K562 (cell line): ENCODE measurements at regions not wholly inside any gene's neighbourhood (a gene's known extent, or its start where the extent isn't known, plus 50 kb on each side); places are given as distances from the start of the nearest gene placed in this dataset.

Source experiments
- ATAC-seq: fragments of 200-7000 bp; cut with Tn5 transposase; 3 replicates; pipeline ENCODE4 v1.9.1; 2020; ENCODE audit warnings: moderate library complexity
- BruUV-seq: library from RNA; stranded (reverse); fragments of 400-500 nt; replicated peaks from 2 replicates; lab custom pipeline; 2021; lab: Mats Ljungman, UMichigan
- CTCF ChIA-PET: fragments of 300-600 bp; formaldehyde crosslinking; extraction: SDS; loops from one replicate; lab custom pipeline; 2021; ENCODE audit warnings: low intra/inter-chr PET ratio; lab: Yijun Ruan, JAX
- POLR2A ChIA-PET: fragments of 300-600, 350-650 bp; sonication (Branson Sonifier 250); formaldehyde crosslinking; extraction: SDS; loops from one replicate; lab custom pipeline; 2021; ENCODE audit warnings: antibody characterized with exemption, inconsistent platforms; lab: Yijun Ruan, JAX
- DNase-seq, 4 experiments: peaks; one replicate each; pipeline versions ENCODE4 v3.0.0 to v3.0.0-alpha.2; 2011 to 2018; ENCODE audit warnings: low spot score in 3 of 4, mixed read lengths in 3 of 4; ENCODE audit errors: extremely low read depth in 1 of 4
- FAIRE-seq: peaks from 2 replicates; lab custom pipeline; 2011; peaks lifted over from hg19 to GRCh38; lab: Jason Lieb, UNC
- H2AFZ ChIP-seq: 2 replicates; pipeline ENCODE4 v1.6.0; 2011; ENCODE audit warnings: low read depth, low read length, control low read depth, inconsistent platforms
- H3K27ac ChIP-seq: fragments of 200-600 bp; 3 replicates; pipeline ENCODE4 v1.8.0; 2011; ENCODE audit warnings: low read depth, mild to moderate bottlenecking, control low read depth, inconsistent platforms, low read length, moderate library complexity, mixed read lengths; ENCODE audit errors: extremely low read depth
- H3K27me3 ChIP-seq, 2 experiments: fragments of 300-600 bp in 1 of 2; 2 replicates in 1 of 2; 3 replicates in 1 of 2; pipeline versions ENCODE4 v1.6.0 to v1.8.0; 2011; ENCODE audit warnings: inconsistent platforms in 2 of 2, low read length in 2 of 2, mild to moderate bottlenecking in 1 of 2, mixed read lengths in 1 of 2, moderate library complexity in 1 of 2; ENCODE audit not compliant: control insufficient read depth in 2 of 2, insufficient read depth in 2 of 2
- H3K36me3 ChIP-seq: fragments of 300-600 bp; 3 replicates; pipeline ENCODE4 v1.8.0; 2011; ENCODE audit warnings: mild to moderate bottlenecking, low read length, inconsistent platforms; ENCODE audit not compliant: control insufficient read depth, insufficient read depth
- H3K4me1 ChIP-seq, 2 experiments: fragments of 200-600 bp in 1 of 2; replicated peaks in 1 of 2; 2 replicates in 1 of 2; 3 replicates in 1 of 2; pipeline versions ENCODE4 v1.5.1 to v1.8.0; 2011; ENCODE audit warnings: inconsistent platforms in 2 of 2, low read length in 2 of 2, mild to moderate bottlenecking in 1 of 2, mixed read lengths in 1 of 2, moderate library complexity in 1 of 2; ENCODE audit not compliant: control insufficient read depth in 2 of 2, insufficient read depth in 2 of 2
- H3K4me2 ChIP-seq: 2 replicates; pipeline ENCODE4 v1.6.1; 2011; ENCODE audit warnings: low read length, control low read depth, inconsistent platforms, mixed read lengths; ENCODE audit not compliant: insufficient read depth
- H3K4me3 ChIP-seq: fragments of 200-600 bp; sonication (generic), shearing (Covaris generic); 2 replicates; pipeline ENCODE4 v1.5.1; 2016; ENCODE audit warnings: control low read depth, inconsistent platforms
- H3K79me2 ChIP-seq: fragments of 200-600 bp; 3 replicates; pipeline ENCODE4 v1.8.0; 2011; ENCODE audit warnings: low read length, inconsistent platforms; ENCODE audit not compliant: control insufficient read depth, insufficient read depth
- H3K9ac ChIP-seq, 2 experiments: 2 replicates each; pipeline versions ENCODE4 v1.6.0 to v1.6.1; 2011; ENCODE audit warnings: low read depth in 2 of 2, low read length in 2 of 2, control low read depth in 1 of 2, inconsistent platforms in 1 of 2, mild to moderate bottlenecking in 1 of 2, mixed read lengths in 1 of 2; ENCODE audit not compliant: insufficient read depth in 1 of 2
- H3K9me1 ChIP-seq: one replicate; pipeline ENCODE4 v1.6.0; 2011; ENCODE audit warnings: inconsistent platforms, mild to moderate bottlenecking, low read length, moderate library complexity; ENCODE audit not compliant: control insufficient read depth, insufficient read depth
- H3K9me3 ChIP-seq: replicated peaks from 2 replicates; pipeline ENCODE4 v1.5.1; 2011; ENCODE audit warnings: low read depth, low read length, inconsistent platforms; ENCODE audit not compliant: control insufficient read depth, insufficient read depth
- H4K20me1 ChIP-seq: replicated peaks from 2 replicates; pipeline ENCODE4 v1.6.1; 2011; ENCODE audit warnings: low read length, inconsistent platforms, mixed read lengths; ENCODE audit not compliant: control insufficient read depth, insufficient read depth
- MCM2 ChIP-seq: fragments of 450-650 bp; IDR thresholded peaks from 2 replicates; pipeline ENCODE4 v1.6.1; 2017; ENCODE audit warnings: low read depth, mild to moderate bottlenecking
- PHF21A ChIP-seq: fragments of 450-650 bp; IDR thresholded peaks from 2 replicates; pipeline ENCODE4 v1.6.1; 2017; ENCODE audit warnings: low read depth, borderline replicate concordance
- YBX1 ChIP-seq: fragments of 450-650 bp; IDR thresholded peaks from 2 replicates; pipeline ENCODE4 v1.7.1; 2016; ENCODE audit warnings: mild to moderate bottlenecking
- ZFP36 ChIP-seq: fragments of 150-350 bp; IDR thresholded peaks from 2 replicates; pipeline ENCODE4 v1.6.1; 2018; ENCODE audit warnings: low read length, low read depth; ENCODE audit not compliant: partially characterized antibody
- WGBS: fragments of 100-300 bp; shearing (Covaris generic); methylation state at CpG from one replicate; pipeline ENCODE4 v1.1.6; 2016; ENCODE audit warnings: low coverage, mixed read lengths; ENCODE audit not compliant: insufficient coverage; ENCODE audit errors: missing lambda C conversion rate; 5-methylcytosine and 5-hydroxymethylcytosine counted together
- in situ Hi-C: fragments of 300-500 bp; cut with MboI; formaldehyde crosslinking; loops from 4 replicates; pipeline ENCODE4 v1.15.0; 2018; ENCODE audit warnings: inconsistent platforms, mixed read lengths
- intact Hi-C: fragments of 100-400 bp; cut with micrococcal nuclease; formaldehyde crosslinking; loops from 2 replicates; pipeline ENCODE4 v1.14.2; 2022
- TF ChIP-seq, protein P1 (sequence below), 2 experiments: fragments of 450-650 bp; IDR thresholded peaks; 2 replicates each; pipeline ENCODE4 v1.6.1; 2018; ENCODE audit warnings: mild to moderate bottlenecking in 2 of 2, low read depth in 1 of 2; ENCODE audit not compliant: partially characterized antibody in 2 of 2

DNA sequence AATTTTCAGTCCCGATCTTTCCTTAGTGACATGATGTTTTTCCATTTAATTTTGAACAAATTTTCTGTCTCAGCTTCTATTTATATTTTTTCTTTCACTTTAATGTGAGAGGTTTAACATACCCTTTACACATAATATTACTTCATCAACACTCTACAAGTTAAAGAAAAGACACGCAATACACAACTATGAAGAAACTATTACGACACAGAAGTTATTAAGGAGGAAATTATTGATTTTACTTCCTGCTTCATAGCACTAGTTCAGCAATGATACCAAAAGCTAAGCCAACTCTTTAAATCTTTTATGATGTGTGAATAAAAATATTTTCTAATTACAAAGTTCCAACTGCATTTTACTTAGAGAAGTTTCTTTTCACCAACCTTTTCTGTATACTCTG is 432.3 kb upstream of the DAB2 start:
- Histone ChIP-seq H3K4me1 (no peaks in the 10 kb centered on the region), H2AFZ (no peak overlapping the region), H3K36me3 (no peaks in the 10 kb centered on the region), H3K4me2 (no peak overlapping the region), H3K27ac (no peak overlapping the region), H3K27me3 (no peaks in the 10 kb centered on the region), H3K79me2 (no peaks in the 10 kb centered on the region), H3K9me3 (no peaks in the 10 kb centered on the region), H4K20me1 (no peaks in the 10 kb centered on the region), H3K9ac (no peak overlapping the region), H3K4me3 (no peak overlapping the region), H3K9me1 (no peaks in the 10 kb centered on the region)
- intact Hi-C loops: no loop called here
- ATAC-seq: no peak
- DNase-seq: no peak
- ChIA-PET POLR2A (no interaction called here), CTCF (no interaction called here)
- in situ Hi-C loops: no loop called here
- FAIRE-seq: no peak
- BruUV-seq: no TSS peak
- WGBS: 3% methylated on average over 3 of the region's 3 CpGs
- no peak for TF ChIP-seq MCM2
- TF ChIP-seq, protein P1, sequence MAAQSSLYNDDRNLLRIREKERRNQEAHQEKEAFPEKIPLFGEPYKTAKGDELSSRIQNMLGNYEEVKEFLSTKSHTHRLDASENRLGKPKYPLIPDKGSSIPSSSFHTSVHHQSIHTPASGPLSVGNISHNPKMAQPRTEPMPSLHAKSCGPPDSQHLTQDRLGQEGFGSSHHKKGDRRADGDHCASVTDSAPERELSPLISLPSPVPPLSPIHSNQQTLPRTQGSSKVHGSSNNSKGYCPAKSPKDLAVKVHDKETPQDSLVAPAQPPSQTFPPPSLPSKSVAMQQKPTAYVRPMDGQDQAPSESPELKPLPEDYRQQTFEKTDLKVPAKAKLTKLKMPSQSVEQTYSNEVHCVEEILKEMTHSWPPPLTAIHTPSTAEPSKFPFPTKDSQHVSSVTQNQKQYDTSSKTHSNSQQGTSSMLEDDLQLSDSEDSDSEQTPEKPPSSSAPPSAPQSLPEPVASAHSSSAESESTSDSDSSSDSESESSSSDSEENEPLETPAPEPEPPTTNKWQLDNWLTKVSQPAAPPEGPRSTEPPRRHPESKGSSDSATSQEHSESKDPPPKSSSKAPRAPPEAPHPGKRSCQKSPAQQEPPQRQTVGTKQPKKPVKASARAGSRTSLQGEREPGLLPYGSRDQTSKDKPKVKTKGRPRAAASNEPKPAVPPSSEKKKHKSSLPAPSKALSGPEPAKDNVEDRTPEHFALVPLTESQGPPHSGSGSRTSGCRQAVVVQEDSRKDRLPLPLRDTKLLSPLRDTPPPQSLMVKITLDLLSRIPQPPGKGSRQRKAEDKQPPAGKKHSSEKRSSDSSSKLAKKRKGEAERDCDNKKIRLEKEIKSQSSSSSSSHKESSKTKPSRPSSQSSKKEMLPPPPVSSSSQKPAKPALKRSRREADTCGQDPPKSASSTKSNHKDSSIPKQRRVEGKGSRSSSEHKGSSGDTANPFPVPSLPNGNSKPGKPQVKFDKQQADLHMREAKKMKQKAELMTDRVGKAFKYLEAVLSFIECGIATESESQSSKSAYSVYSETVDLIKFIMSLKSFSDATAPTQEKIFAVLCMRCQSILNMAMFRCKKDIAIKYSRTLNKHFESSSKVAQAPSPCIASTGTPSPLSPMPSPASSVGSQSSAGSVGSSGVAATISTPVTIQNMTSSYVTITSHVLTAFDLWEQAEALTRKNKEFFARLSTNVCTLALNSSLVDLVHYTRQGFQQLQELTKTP (IDR thresholded peaks at IDR 0.05; ENCODE audit: low read depth in 1 of 2, partially characterized antibody in 2 of 2): no peak
- TF ChIP-seq YBX1: no peak
- no peak for TF ChIP-seq ZFP36
- no peak for TF ChIP-seq PHF21A
